Mesendoderm (in vitro differentiated cells): ENCODE measurements at regions not wholly inside any gene's neighbourhood (a gene's known extent, or its start where the extent isn't known, plus 50 kb on each side); places are given as distances from the start of the nearest gene placed in this dataset.
A peak's percentile ranks its signal among the peaks of the same experiment; 100 is the strongest.
"Not testable (repeated sequence)": the region's sequence is repeated elsewhere in the genome, so short reads cannot be mapped to it uniquely, and the experiment has no call there.

ENCODE experiments used
- DNase-seq: peaks from one replicate; pipeline ENCODE4 v3.0.0; 2013
- H2AK5ac ChIP-seq: 2 replicates; pipeline ENCODE4 v1.6.1; 2013; ENCODE audit warnings: low read length, inconsistent platforms
- H2BK120ac ChIP-seq: 2 replicates; pipeline ENCODE4 v1.6.1; 2013; ENCODE audit warnings: low read depth, mild to moderate bottlenecking, low read length, moderate library complexity, mixed read lengths
- H2BK15ac ChIP-seq: replicated peaks from 2 replicates; pipeline ENCODE4 v1.6.1; 2013; ENCODE audit warnings: low read depth, mild to moderate bottlenecking, moderate library complexity
- H2BK5ac ChIP-seq: 2 replicates; pipeline ENCODE4 v1.6.1; 2013; ENCODE audit warnings: low read length, inconsistent platforms
- H3K18ac ChIP-seq: 2 replicates; pipeline ENCODE4 v1.6.1; 2013; ENCODE audit warnings: mild to moderate bottlenecking, low read length, mixed read lengths
- H3K23ac ChIP-seq: one replicate; pipeline ENCODE4 v1.6.1; 2013; ENCODE audit warnings: low read length
- H3K27ac ChIP-seq: 2 replicates; pipeline ENCODE4 v1.5.1; 2013; ENCODE audit warnings: low read depth, mild to moderate bottlenecking, inconsistent platforms, low read length, moderate library complexity
- H3K27me3 ChIP-seq: 2 replicates; pipeline ENCODE4 v1.6.1; 2013; ENCODE audit warnings: low read length, control low read depth, mild to moderate bottlenecking, inconsistent platforms; ENCODE audit not compliant: insufficient read depth, poor library complexity
- H3K36me3 ChIP-seq: 2 replicates; pipeline ENCODE4 v1.6.1; 2013; ENCODE audit warnings: low read length, inconsistent platforms; ENCODE audit not compliant: control insufficient read depth, insufficient read depth
- H3K4ac ChIP-seq: one replicate; pipeline ENCODE4 v1.6.1; 2013; ENCODE audit warnings: low read depth, mild to moderate bottlenecking, low read length, moderate library complexity
- H3K4me1 ChIP-seq: 2 replicates; pipeline ENCODE4 v1.6.1; 2013; ENCODE audit warnings: low read depth, low read length, inconsistent platforms; ENCODE audit not compliant: control insufficient read depth
- H3K4me2 ChIP-seq: 2 replicates; pipeline ENCODE4 v1.6.1; 2013; ENCODE audit warnings: low read length
- H3K4me3 ChIP-seq: 2 replicates; pipeline ENCODE4 v1.5.1; 2013; ENCODE audit warnings: mild to moderate bottlenecking, low read length
- H3K56ac ChIP-seq: one replicate; pipeline ENCODE4 v1.6.1; 2013; ENCODE audit warnings: low read length
- H3K79me1 ChIP-seq: 2 replicates; pipeline ENCODE4 v1.6.1; 2013; ENCODE audit warnings: low read length, inconsistent platforms
- H3K79me2 ChIP-seq: 2 replicates; pipeline ENCODE4 v1.6.1; 2013; ENCODE audit warnings: mild to moderate bottlenecking, low read length; ENCODE audit not compliant: control insufficient read depth, insufficient read depth
- H3K9ac ChIP-seq: 2 replicates; pipeline ENCODE4 v1.6.1; 2013; ENCODE audit warnings: low read length, inconsistent platforms
- H4K5ac ChIP-seq: one replicate; pipeline ENCODE4 v1.6.1; 2013; ENCODE audit warnings: low read length
- H4K8ac ChIP-seq: one replicate; pipeline ENCODE4 v1.6.1; 2013; ENCODE audit warnings: low read depth, mild to moderate bottlenecking, control low read depth, low read length, moderate library complexity
- WGBS: extraction: QIAGEN DNeasy Blood & Tissue Kit; methylation state at CpG from one replicate; pipeline ENCODE4 v1.1.7; 2013; ENCODE audit warnings: low lambda C conversion rate, missing lambda C conversion rate; ENCODE audit not compliant: insufficient coverage; ENCODE audit errors: extremely low coverage; 5-methylcytosine and 5-hydroxymethylcytosine counted together

GRCh38 chr2:106333253-106333873, 134.8 kb downstream of the RGPD3 start:
- not testable (repeated sequence) for H3K9ac ChIP-seq, H3K36me3 ChIP-seq, H2BK15ac ChIP-seq, H2AK5ac ChIP-seq, H3K4me1 ChIP-seq, H2BK120ac ChIP-seq, H2BK5ac ChIP-seq, H3K18ac ChIP-seq, H3K4ac ChIP-seq, H3K79me2 ChIP-seq, H3K56ac ChIP-seq, H3K27ac ChIP-seq, H3K79me1 ChIP-seq, H3K27me3 ChIP-seq, H3K4me3 ChIP-seq, H3K4me2 ChIP-seq, H4K5ac ChIP-seq, H4K8ac ChIP-seq, H3K23ac ChIP-seq, DNase-seq
- WGBS, result no CpG with 5 or more reads among the region's 10 CpGs

GRCh38 chr2:106332054-106332453, 136.2 kb downstream of the RGPD3 start:
- H3K4me1 ChIP-seq, result no peaks in the 10 kb centered on the region
- H3K9ac ChIP-seq, result no peak overlapping the region
- no peaks in the 10 kb centered on the region for H3K36me3 ChIP-seq
- H3K27me3 ChIP-seq, result no peaks in the 10 kb centered on the region
- H3K56ac ChIP-seq, result no peak overlapping the region
- no peak overlapping the region for H3K4me3 ChIP-seq
- H3K4ac ChIP-seq, result no peak overlapping the region
- no peak overlapping the region for H2AK5ac ChIP-seq
- WGBS, result no CpG with 5 or more reads among the region's 4 CpGs
- no peak overlapping the region for H2BK120ac ChIP-seq
- H3K79me2 ChIP-seq, result no peaks in the 10 kb centered on the region
- no peak overlapping the region for H3K4me2 ChIP-seq
- H3K79me1 ChIP-seq, result no peaks in the 10 kb centered on the region
- peak; percentile 3 for DNase-seq
- H2BK15ac ChIP-seq, result no peak overlapping the region
- H3K23ac ChIP-seq, result no peak overlapping the region
- H3K27ac ChIP-seq, result no peak overlapping the region
- no peak overlapping the region for H4K8ac ChIP-seq
- H2BK5ac ChIP-seq, result no peak overlapping the region
- no peak overlapping the region for H4K5ac ChIP-seq
- H3K18ac ChIP-seq, result no peak overlapping the region

GRCh38 chr2:106330384-106331261, 136.5 kb upstream of the UXS1 start:
- not testable (repeated sequence) for H3K79me2 ChIP-seq, H3K79me1 ChIP-seq, H2BK5ac ChIP-seq, H2BK15ac ChIP-seq, H2AK5ac ChIP-seq, H3K18ac ChIP-seq, H3K9ac ChIP-seq, H3K27ac ChIP-seq, H3K4me3 ChIP-seq, H3K36me3 ChIP-seq, H2BK120ac ChIP-seq, DNase-seq, H3K4ac ChIP-seq, H3K4me2 ChIP-seq, H3K4me1 ChIP-seq, H3K56ac ChIP-seq, H4K5ac ChIP-seq, H3K27me3 ChIP-seq, H3K23ac ChIP-seq, H4K8ac ChIP-seq
- no CpG with 5 or more reads among the region's 11 CpGs for whole genome bisulfite sequencing

GRCh38 chr2:106323337-106324013, 129.4 kb upstream of the UXS1 start:
- Histone ChIP-seq H3K4me1 (no peaks in the 10 kb centered on the region), H3K79me2 (no peaks in the 10 kb centered on the region), H2AK5ac (no peak overlapping the region), H3K27ac (no peak overlapping the region), H2BK15ac (no peak overlapping the region), H3K4me3 (no peak overlapping the region), H4K8ac (no peak overlapping the region), H4K5ac (no peak overlapping the region), H3K36me3 (no peaks in the 10 kb centered on the region), H3K79me1 (no peaks in the 10 kb centered on the region), H3K56ac (no peak overlapping the region), H3K27me3 (no peaks in the 10 kb centered on the region), H2BK5ac (no peak overlapping the region), H3K4me2 (no peak overlapping the region), H3K23ac (no peak overlapping the region), H3K4ac (no peak overlapping the region), H2BK120ac (no peak overlapping the region), H3K18ac (no peak overlapping the region), H3K9ac (no peak overlapping the region)
- 100% methylated on average over 1 of the region's 10 CpGs for WGBS
- DNase-seq, result no peak

- Histone ChIP-seq H4K5ac (no peak overlapping the region), H3K23ac (no peak overlapping the region), H3K79me2 (no peaks in the 10 kb centered on the region), H3K18ac (no peak overlapping the region), H2BK5ac (no peak overlapping the region), H3K4ac (no peak overlapping the region), H3K79me1 (no peaks in the 10 kb centered on the region), H3K56ac (no peak overlapping the region), H4K8ac (no peak overlapping the region), H2BK120ac (no peak overlapping the region), H3K27ac (no peak overlapping the region), H2AK5ac (no peak overlapping the region), H3K27me3 (no peaks in the 10 kb centered on the region), H3K4me2 (no peak overlapping the region), H3K4me1 (no peaks in the 10 kb centered on the region), H3K9ac (no peak overlapping the region), H3K4me3 (no peak overlapping the region), H2BK15ac (no peak overlapping the region), H3K36me3 (no peaks in the 10 kb centered on the region)
- no peak for DNase-seq
- WGBS, result no CpG with 5 or more reads among the region's 5 CpGs
Observed at GRCh38 chr2:106322281-106322680, 128.2 kb upstream of the UXS1 start.
